NCI-H82 treated with DMSO at 0.1 percent for 48 hours (cell line): ENCODE measurements at regions not wholly inside any gene's neighbourhood (a gene's known extent, or its start where the extent isn't known, plus 50 kb on each side); places are given as distances from the start of the nearest gene placed in this dataset.
"Not testable (repeated sequence)": the region's sequence is repeated elsewhere in the genome, so short reads cannot be mapped to it uniquely, and the experiment has no call there.

ENCODE experiments used
- DNase-seq: peaks from one replicate; lab custom pipeline; 2025; ENCODE audit not compliant: unreplicated experiment; lab: John Stamatoyannopoulos, UW

- no peak for DNase-seq
Observed at GRCh38 chr15:20369500-20369899, 172.1 kb downstream of the GOLGA6L6 start.

DNA sequence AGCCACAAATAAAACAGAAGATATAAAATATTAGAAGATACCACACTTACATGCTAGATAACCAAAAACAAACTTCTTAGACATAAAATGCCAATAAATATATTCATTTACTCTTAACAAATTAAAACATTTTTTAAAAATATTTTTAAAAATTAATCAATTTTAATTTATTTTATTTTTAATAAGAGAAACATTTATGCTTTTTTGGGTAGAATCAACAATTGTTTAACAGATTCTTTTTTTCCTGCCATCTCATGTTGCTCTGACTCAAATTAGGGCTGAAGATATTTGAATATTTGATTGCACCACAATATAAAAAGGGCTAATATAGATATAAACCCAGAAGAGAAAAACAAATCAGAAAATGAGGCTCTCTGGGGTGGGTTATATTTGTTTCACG lies 172.6 kb downstream of the GOLGA6L6 start:
- no peak for DNase-seq

GRCh38 chr15:20367093-20367492 lies 174.5 kb downstream of the GOLGA6L6 start:
- DNase-seq = no peak

- not testable (repeated sequence) for DNase-seq
Observed at GRCh38 chr15:20363591-20363990, 178.0 kb downstream of the GOLGA6L6 start.

DNA sequence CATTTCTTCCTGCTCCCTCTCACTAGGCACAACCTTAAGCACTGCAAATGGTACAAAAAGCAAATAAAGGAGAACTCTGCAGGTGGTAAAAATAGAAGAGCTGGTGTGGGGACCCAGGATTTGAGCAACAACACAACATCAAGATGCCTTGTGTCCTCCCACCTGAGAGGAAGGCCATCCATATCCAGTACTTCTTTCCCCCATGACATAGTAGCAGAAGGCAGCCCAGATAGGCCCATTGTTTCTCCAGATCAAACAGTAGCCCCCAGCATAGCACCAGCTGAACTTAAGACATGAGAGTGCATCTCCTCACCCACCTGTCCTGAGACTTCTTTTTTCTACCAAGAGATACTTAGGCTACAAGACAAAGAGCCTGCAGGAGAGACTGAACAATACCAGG lies 180.5 kb downstream of the GOLGA6L6 start:
- no peak for DNase-seq

DNA sequence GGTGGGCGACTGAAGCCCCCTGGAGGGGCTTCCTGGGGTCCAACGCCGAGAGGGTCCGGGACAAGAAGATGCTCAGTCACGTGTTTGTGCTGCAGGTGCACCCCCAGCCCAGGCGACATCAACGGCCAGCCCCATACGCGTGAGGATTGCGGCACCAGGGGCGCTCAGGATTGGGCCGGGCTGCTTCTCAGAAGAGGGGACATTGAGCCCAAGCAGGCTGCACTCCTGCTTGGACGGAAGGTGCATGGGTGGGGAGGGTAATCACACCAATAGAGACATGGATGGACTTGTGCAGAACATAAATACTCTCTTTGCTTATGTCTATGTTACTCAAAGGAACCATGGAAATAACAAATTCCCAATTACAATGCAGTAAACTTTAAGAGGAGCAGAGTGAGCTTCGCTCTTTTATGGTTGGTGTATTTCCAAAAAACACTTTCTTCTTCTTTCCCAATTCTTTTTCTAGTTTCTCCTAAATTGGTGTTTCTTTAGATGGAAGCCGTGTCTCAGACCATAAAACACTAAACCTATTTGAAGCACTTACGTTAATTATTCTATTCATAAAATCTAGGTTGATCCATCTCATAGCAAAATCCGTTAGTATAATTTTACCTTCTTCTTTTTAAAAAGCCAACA lies 182.7 kb downstream of the GOLGA6L6 start:
- DNase-seq = no peak

DNA sequence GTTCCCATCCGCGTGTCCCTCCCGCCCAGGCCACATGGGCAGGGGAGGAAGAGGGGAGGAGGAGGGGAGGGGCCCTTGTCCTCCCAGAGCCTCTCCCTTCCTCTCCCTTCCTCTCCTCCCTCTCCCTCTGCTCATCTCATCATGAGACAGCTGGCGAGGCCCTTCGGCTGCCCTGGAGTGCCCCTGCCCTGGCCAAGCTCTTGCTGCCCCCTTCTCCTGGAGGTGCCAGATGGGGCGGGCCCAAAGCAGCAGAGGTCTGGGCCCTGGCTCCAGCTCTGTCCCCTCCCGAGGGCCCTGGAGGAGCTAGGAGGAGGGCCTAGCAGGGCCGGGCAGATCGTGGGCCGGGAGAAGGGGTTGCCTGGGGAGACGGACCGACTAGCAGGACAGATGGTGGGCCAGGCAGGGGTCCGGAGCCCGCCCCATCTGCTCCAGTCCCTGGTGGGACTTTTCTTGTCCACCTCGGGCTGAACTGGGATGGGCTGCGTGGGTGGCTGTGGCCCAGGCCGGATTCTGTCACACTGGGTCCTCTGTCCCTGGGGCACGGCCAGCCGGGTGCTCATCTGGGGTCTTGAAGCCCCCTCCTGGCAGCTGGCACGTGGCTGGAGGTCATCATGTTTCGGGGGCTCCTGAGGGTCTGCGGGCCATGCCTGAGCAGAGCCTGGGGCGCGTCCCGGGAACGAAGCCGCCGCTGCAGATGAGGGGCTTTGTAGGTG lies 183.4 kb downstream of the GOLGA6L6 start:
- no peak for DNase-seq

- DNase-seq = no peak
Observed at GRCh38 chr15:20357481-20358065, 184.0 kb downstream of the GOLGA6L6 start.

DNA sequence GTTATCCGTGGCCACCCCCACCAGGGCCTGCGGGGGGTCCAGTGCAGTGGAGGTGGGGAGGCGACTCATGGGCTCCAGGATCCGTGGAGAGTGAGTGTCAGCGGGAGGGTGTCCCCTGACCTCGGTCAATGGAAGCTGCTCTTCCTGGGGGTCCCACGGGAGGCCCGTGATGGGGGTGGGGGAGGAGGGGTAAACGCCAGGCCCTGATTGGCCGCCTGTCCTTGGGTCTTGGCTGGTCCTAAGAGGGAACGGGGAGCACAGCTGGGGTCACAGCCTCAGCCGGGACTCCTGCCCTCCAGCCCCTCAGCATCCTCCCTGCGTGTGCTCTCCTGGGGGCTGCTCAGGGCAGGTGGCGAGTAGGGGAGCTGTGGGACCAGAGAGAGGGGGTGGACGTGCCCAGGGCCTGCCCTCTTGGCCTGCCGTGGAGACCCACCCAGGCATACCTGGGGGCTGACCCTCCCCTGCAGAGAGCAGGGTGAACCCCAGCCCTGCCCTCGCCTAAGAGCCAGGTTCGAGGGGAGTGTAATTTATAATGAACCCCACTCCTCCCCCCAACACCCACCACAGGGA lies 184.6 kb downstream of the GOLGA6L6 start:
- no peak for DNase-seq

- DNase-seq = no peak
Observed at GRCh38 chr15:20356444-20356910, 185.1 kb downstream of the GOLGA6L6 start.

- DNase-seq = no peak
Observed at GRCh38 chr15:20355256-20355868, 186.2 kb downstream of the GOLGA6L6 start.

- DNase-seq = not testable (repeated sequence)
Observed at GRCh38 chr15:20354884-20355223, 186.7 kb downstream of the GOLGA6L6 start.

GRCh38 chr15:20353966-20354883 lies 187.4 kb downstream of the GOLGA6L6 start:
- DNase-seq = no peak

DNA sequence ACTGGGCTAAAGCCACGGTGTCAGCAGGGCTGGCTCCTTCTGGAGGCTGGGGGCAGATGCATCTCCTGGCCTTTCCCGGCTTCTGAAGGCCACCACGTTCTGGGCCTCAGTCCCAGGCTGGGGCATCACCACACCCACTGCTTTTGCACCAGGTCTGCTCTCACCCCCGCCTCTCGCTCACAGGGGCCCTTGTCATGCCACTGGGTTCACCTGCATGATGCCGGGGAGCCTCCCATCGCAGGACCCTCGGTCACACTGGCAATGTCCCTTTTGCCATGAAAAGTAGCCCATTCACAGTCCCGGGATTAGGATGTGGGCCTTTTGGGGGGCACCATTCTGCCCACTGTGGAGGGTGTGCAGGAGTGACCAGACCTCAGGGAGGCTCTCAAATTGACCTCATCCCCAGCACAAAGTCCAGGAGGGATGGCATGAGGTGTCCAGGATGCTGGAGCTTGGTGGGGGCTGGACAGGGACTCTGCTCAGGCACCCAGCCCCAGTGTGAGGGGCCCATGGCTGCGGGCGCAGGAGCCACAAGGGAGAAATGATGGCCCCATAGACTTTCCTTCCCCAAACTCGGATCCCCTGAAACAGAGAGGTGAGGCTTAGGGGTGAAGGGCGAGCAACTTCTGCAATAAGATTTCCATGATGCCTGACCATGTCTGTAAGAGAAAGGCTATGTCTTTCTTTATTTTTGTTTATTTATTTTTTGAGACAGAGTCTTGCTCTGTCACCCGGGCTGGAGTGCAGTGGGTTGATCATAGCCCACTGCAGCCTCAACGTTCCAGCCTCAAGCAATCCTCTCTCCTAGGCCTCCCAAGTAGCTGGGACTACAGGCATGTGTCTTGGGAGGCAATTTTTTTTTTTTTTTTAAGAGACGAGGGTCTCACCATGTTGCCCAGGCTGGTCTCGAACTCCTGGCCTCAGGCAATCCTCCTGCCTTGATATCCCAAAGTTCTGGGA lies 189.1 kb downstream of the GOLGA6L6 start:
- no peak for DNase-seq

DNA sequence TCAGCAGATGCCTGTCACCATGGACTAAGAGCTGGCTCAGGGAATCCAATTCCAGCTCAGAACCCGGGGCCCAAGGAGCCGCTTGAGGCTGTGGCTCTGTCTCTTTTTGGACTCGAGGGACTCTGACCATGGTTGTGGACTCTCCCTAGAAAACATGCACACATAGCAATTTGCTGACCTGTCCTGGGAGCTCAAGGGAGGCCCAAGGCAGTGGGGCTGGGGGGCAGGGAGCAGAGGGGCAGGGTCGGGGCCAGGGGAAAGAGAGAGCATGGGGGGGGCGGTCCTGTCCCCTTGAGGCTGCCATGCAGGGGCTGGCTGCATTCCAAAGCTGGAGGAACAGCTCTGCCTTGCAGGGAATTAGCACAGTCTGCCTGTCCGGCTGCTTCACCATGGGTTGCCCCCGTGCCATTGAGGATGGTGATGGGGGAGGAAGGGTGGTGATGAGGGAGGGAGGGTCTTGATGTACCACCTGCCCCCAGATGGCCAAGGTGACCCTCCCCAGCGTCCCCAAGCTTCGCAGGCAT lies 190.1 kb downstream of the GOLGA6L6 start:
- DNase-seq = no peak

DNA sequence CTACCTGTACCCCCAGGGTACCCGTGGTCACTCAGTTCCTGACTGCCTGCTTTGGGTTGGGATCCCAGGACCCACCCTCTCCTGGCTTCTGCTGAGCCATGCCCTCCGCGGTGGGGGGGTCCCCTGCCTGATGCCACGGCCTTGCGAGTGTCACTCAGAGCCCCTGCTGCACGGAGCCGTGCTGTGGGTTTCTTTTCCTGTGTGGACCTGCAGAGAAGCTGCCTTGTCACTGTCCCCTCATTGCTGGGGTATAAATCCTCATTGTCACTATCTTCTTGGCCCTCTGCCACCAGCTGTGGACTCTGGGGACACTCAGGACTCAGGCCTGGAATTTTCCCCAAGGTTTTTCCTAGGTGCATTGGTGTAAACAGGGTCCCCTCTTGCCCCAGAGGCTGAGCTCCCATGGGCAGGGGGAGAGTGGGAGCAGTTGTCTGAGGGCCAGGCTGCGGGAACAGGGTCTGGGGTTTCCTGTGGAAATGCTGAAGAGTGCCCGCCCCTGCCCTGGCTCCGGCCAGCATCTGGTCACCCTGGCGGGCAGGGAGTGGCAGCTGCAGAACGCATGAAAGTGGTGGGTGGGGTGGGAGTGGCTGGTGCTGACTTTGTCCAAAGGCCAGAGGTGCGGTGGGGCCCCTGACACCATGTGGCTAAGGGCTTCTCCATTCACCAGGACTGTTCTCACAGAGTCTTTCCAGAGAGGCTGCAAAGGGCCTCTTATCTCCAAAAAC lies 191.7 kb downstream of the GOLGA6L6 start:
- no peak for DNase-seq

GRCh38 chr15:20348900-20349773 lies 192.5 kb downstream of the GOLGA6L6 start:
- no peak for DNase-seq
